ENCODE measurements at regions not wholly inside any gene's neighbourhood (a gene's known extent, or its start where the extent isn't known, plus 50 kb on each side); places are given as distances from the start of the nearest gene placed in this dataset.

GRCh38 chrX:94977986-94978385 is 1304.0 kb downstream of the FAM133A start:
- TF ChIP-seq CTCF (IDR thresholded peaks at IDR 0.05) = no peak
- no peak for TF ChIP-seq EZH2 (IDR thresholded peaks at IDR 0.05)

Data from neural progenitor cell (in vitro differentiated cells).